ENCODE measurements at regions not wholly inside any gene's neighbourhood (a gene's known extent, or its start where the extent isn't known, plus 50 kb on each side); places are given as distances from the start of the nearest gene placed in this dataset.
"Not testable (repeated sequence)": the region's sequence is repeated elsewhere in the genome, so short reads cannot be mapped to it uniquely, and the experiment has no call there.

- no peak for DNase-seq (ENCODE audit: low read depth, low spot score)
- H3K27ac ChIP-seq, result no peak overlapping the region
Measured at GRCh38 chr10:78657163-78657861, 411.5 kb upstream of the ZMIZ1 start.

GRCh38 chr10:78657862-78658165 is 411.0 kb upstream of the ZMIZ1 start:
- no peak for DNase-seq (ENCODE audit: low read depth, low spot score)
- H3K27ac ChIP-seq, result no peak overlapping the region

- H3K27ac ChIP-seq, result no peak overlapping the region
Measured at GRCh38 chr10:78658645-78659597, 409.8 kb upstream of the ZMIZ1 start.

GRCh38 chr10:78659598-78659967 is 409.2 kb upstream of the ZMIZ1 start:
- no peak for DNase-seq (ENCODE audit: low read depth, low spot score)
- H3K27ac ChIP-seq, result no peak overlapping the region

More at GRCh38 chr10:78658645-78659597, 409.8 kb upstream of the ZMIZ1 start:
- DNase-seq (ENCODE audit: low read depth, low spot score), result no peak

GRCh38 chr10:78660446-78661106 is 408.2 kb upstream of the ZMIZ1 start:
- no peak overlapping the region for H3K27ac ChIP-seq
- DNase-seq (ENCODE audit: low read depth, low spot score), result no peak

GRCh38 chr10:78663721-78664120 is 405.0 kb upstream of the ZMIZ1 start:
- no peak for DNase-seq (ENCODE audit: low read depth, low spot score)
- H3K27ac ChIP-seq, result no peak overlapping the region

- DNase-seq (ENCODE audit: low read depth, low spot score), result no peak
Measured at GRCh38 chr10:78664929-78665553, 403.7 kb upstream of the ZMIZ1 start.

GRCh38 chr10:78672918-78673317 is 395.8 kb upstream of the ZMIZ1 start:
- DNase-seq (ENCODE audit: low read depth, low spot score), result no peak
- no peak overlapping the region for H3K27ac ChIP-seq

More at GRCh38 chr10:78664929-78665553, 403.7 kb upstream of the ZMIZ1 start:
- H3K27ac ChIP-seq, result no peak overlapping the region

GRCh38 chr10:78681141-78681540 is 387.6 kb upstream of the ZMIZ1 start:
- not testable (repeated sequence) for DNase-seq (ENCODE audit: low read depth, low spot score); H3K27ac ChIP-seq

- not testable (repeated sequence) for H3K27ac ChIP-seq; DNase-seq (ENCODE audit: low read depth, low spot score)
Measured at GRCh38 chr10:78681986-78682385, 386.8 kb upstream of the ZMIZ1 start.

GRCh38 chr10:78684947-78685346 is 383.8 kb upstream of the ZMIZ1 start:
- no peak for DNase-seq (ENCODE audit: low read depth, low spot score)
- H3K27ac ChIP-seq, result no peak overlapping the region

- no peak for DNase-seq (ENCODE audit: low read depth, low spot score)
Measured at GRCh38 chr10:78685466-78686103, 383.2 kb upstream of the ZMIZ1 start.

GRCh38 chr10:78686444-78687060 is 382.2 kb upstream of the ZMIZ1 start:
- DNase-seq (ENCODE audit: low read depth, low spot score), result no peak
- H3K27ac ChIP-seq, result no peak overlapping the region

More at GRCh38 chr10:78685466-78686103, 383.2 kb upstream of the ZMIZ1 start:
- H3K27ac ChIP-seq, result no peak overlapping the region

- H3K27ac ChIP-seq, result no peak overlapping the region
- no peak for DNase-seq (ENCODE audit: low read depth, low spot score)
Measured at GRCh38 chr10:78687626-78688025, 381.1 kb upstream of the ZMIZ1 start.

GRCh38 chr10:78688230-78688900 is 380.4 kb upstream of the ZMIZ1 start:
- H3K27ac ChIP-seq, result no peak overlapping the region
- DNase-seq (ENCODE audit: low read depth, low spot score), result no peak

- DNase-seq (ENCODE audit: low read depth, low spot score), result no peak
- no peak overlapping the region for H3K27ac ChIP-seq
Measured at GRCh38 chr10:78688901-78689583, 379.7 kb upstream of the ZMIZ1 start.

GRCh38 chr10:78689584-78689935 is 379.2 kb upstream of the ZMIZ1 start:
- DNase-seq (ENCODE audit: low read depth, low spot score), result no peak
- no peak overlapping the region for H3K27ac ChIP-seq

GRCh38 chr10:78690354-78691111 is 378.2 kb upstream of the ZMIZ1 start:
- no peak overlapping the region for H3K27ac ChIP-seq

More at GRCh38 chr10:78690354-78691111, 378.2 kb upstream of the ZMIZ1 start:
- no peak for DNase-seq (ENCODE audit: low read depth, low spot score)
